Fibroblast of lung (primary cell): ENCODE measurements at regions not wholly inside any gene's neighbourhood (a gene's known extent, or its start where the extent isn't known, plus 50 kb on each side); places are given as distances from the start of the nearest gene placed in this dataset.

ENCODE experiments used
- EZH2 ChIP-seq: IDR thresholded peaks from 2 replicates; pipeline ENCODE4 v1.5.1; 2012; ENCODE audit warnings: low read length, control low read depth, mild to moderate bottlenecking; ENCODE audit errors: missing control alignments
- TF ChIP-seq, protein P1 (sequence below), 2 donors: IDR thresholded peaks in 1 of 2; conservative IDR thresholded peaks in 1 of 2; 1 replicate in 1 of 2; 2 replicates in 1 of 2; pipeline ENCODE4 v1.5.1; 2011 to 2012; ENCODE audit warnings: low read length in 2 of 2, control low read depth in 1 of 2, inconsistent platforms in 1 of 2, low read depth in 1 of 2, mild to moderate bottlenecking in 1 of 2

DNA sequence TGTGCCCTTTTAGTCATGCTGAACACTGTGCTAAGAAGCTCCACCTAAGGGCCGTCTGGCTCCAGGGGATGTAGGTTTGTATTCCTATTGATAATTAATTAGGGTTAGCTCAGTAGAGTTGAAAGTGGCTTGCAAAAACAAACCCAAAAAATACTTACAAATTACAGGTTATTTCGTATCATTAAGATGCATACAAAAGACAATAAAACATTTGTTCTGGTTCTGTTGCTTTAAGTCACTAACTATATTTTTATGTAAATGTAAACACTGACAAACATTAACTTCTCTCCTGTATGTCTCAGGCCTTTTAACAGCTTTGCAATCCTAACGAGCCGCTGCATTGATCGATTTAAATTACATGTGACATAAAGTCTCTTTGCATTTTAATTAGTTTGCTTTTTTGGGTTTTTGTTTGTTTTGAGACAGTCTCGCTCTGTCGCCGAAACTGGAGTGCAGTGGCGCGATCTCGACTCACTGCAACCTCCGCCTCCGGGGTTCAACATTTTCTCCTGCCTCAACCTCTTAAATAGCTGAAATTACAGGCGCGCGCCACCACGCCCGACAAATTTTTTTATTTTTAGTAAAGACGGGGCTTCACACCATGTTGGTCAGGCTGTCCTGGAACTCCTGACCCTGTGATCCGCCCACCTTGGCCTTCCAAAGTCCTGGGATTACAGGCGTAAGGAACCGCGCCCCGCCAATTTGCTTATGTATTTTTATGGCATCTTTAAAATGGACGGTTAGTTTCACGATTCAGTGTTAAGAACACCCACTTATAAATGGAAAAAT is 110.9 kb downstream of the HFE start:
- TF ChIP-seq, protein P1, sequence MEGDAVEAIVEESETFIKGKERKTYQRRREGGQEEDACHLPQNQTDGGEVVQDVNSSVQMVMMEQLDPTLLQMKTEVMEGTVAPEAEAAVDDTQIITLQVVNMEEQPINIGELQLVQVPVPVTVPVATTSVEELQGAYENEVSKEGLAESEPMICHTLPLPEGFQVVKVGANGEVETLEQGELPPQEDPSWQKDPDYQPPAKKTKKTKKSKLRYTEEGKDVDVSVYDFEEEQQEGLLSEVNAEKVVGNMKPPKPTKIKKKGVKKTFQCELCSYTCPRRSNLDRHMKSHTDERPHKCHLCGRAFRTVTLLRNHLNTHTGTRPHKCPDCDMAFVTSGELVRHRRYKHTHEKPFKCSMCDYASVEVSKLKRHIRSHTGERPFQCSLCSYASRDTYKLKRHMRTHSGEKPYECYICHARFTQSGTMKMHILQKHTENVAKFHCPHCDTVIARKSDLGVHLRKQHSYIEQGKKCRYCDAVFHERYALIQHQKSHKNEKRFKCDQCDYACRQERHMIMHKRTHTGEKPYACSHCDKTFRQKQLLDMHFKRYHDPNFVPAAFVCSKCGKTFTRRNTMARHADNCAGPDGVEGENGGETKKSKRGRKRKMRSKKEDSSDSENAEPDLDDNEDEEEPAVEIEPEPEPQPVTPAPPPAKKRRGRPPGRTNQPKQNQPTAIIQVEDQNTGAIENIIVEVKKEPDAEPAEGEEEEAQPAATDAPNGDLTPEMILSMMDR (conservative IDR thresholded peaks at IDR 0.05 in 1 of 2, IDR thresholded peaks at IDR 0.05 in 1 of 2; ENCODE audit: low read depth in 1 of 2, low read length in 2 of 2): no peak
- no peak for TF ChIP-seq EZH2
